ENCODE measurements at regions not wholly inside any gene's neighbourhood (a gene's known extent, or its start where the extent isn't known, plus 50 kb on each side); places are given as distances from the start of the nearest gene placed in this dataset.

DNA sequence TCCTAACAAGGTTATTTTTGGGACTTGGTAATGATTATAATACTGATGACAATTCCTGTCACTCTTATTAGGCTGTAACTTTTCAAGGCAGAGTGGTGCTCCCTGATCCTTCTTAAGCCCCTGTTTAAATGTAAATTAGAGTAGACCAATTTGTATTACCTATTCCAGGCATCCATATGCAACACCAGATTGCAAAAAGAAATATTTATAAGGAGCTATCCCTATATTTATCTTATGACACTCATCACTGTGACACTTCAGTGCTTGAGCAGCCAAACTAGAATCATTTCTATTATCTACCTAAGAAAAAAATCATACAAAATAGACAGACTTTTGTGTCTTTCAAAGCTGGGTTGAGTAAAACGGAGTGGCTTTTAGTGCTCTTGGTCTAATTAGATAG lies 462.7 kb downstream of the ADGRL2 start:
- no peak for TF ChIP-seq CTCF (IDR thresholded peaks at IDR 0.05)

DNA sequence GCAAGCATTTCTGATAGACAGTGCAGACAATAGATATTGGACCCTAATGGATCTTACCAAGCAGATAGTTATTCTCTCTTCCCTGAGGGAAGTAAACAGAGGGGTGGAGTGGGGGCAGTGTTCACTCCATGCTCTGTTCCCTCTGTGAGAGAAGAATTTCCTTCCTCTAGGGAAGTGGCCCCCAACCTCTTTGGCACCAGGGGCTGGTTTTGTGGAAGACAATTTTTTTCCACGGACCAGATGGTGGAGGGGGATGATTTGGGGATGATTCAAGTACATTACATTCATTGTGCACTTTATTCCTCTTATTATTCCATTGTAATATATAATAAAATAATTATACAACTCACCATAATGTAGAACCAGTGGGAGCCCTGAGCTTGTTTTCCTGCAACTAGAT lies 459.9 kb downstream of the ADGRL2 start:
- TF ChIP-seq CTCF (IDR thresholded peaks at IDR 0.05), result no peak

DNA sequence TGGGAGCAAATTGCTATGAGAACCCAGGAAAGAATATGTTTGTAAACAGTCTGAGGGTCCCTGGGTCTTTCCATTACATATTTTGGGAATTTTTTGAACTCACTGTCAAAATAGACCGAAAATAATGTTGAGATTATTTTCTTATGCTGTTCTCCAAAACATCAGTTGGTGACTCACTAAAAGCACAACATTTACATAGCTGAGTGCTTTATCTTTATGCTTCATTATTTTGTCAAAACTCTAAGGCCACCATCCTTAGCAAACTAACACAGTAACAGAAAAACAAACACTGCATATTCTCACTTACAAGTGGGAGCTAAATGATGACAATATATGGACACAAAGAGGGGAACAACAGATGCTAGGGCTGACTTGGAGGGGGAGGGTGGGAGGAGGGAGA lies 459.3 kb downstream of the ADGRL2 start:
- no peak for TF ChIP-seq CTCF (IDR thresholded peaks at IDR 0.05)

GRCh38 chr1:82258887-82259286 lies 458.2 kb downstream of the ADGRL2 start:
- no peak for TF ChIP-seq CTCF (IDR thresholded peaks at IDR 0.05)

DNA sequence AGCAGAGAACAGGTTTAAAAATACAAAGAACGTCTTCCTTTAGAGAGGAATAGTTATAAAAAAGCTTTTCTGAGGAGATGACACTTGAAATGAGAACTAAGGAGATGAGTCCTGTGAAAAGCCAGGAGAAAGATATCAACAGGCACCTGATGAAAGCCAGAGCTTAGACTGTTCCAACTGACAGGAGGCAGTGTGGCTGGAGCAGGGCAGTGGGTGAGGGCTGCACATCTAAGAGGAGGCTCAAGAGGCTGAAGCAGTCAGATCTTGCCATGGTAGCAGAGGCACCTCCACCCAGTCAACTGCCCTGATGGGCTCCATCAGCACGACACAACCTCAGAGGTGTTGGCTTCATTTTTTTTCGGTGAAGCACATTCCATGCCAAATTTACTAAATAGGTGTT lies 445.3 kb downstream of the ADGRL2 start:
- TF ChIP-seq CTCF (IDR thresholded peaks at IDR 0.05), result no peak

GRCh38 chr1:82245345-82246014 lies 444.7 kb downstream of the ADGRL2 start:
- no peak for TF ChIP-seq CTCF (IDR thresholded peaks at IDR 0.05)

GRCh38 chr1:82240571-82240970 lies 439.8 kb downstream of the ADGRL2 start:
- no peak for TF ChIP-seq CTCF (IDR thresholded peaks at IDR 0.05)

DNA sequence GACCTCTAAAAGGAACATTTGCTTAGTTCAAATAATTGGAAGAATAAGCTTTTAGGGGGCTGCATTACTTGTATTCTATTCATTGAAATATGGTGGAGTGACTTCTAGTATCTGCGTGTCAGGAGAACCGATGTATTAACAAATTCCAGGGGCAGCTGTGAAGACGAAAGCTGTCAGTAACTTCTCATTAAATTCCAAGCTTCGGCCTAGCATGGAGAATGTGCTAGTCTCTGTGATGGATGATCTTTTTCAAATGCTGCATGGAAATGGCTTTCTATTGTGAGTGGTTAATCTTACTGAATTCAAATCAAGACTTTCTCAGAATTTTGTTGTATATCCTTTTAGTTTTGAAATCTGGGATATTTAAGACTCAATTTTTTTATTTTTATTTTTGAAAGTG lies 429.9 kb downstream of the ADGRL2 start:
- TF ChIP-seq CTCF (IDR thresholded peaks at IDR 0.05), result no peak
